Transverse colon (tissue), 1 donor: ENCODE measurements at regions not wholly inside any gene's neighbourhood (a gene's known extent, or its start where the extent isn't known, plus 50 kb on each side); places are given as distances from the start of the nearest gene placed in this dataset.

Experiments
- EP300 ChIP-seq: sonication (generic); formaldehyde crosslinking; IDR thresholded peaks from one replicate; pipeline ENCODE4 v1.6.1; 2017; ENCODE audit warnings: antibody characterized with exemption, low read depth
- POLR2A ChIP-seq: fragments of 450-650 bp; IDR thresholded peaks from one replicate; pipeline ENCODE4 v1.6.1; 2016; ENCODE audit warnings: antibody characterized with exemption, mild to moderate bottlenecking, moderate library complexity

DNA sequence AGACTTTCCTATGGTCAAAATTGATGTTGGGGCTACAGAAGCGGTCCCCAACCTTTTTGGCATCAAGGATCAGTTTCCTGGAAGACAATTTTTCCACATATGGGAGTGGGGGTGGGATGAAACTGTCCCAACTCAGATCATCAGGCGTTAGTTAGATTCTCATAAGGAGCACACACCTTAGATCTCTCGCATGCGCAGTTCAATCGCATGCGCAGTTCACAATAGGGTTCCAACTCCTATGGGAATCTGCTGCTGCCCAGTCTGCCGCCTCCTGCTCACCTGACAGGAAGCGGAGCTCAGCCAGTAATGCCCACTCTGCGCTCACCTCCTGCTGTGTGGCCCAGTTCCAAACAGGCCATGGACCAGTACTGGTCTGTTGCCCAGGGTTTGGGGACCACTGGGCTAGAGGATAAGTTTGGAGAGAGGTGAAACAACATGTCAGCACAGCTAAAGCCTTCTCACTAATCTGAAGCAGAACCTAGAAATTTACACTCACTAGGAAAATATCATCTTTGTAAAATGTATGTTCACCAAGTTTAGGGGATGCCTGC lies 410.8 kb upstream of the ZNF804A start:
- TF ChIP-seq EP300 = no peak
- no peak for TF ChIP-seq POLR2A
